NCI-H2227 treated with DMSO at 0.1 percent for 48 hours (cell line): ENCODE measurements at regions not wholly inside any gene's neighbourhood (a gene's known extent, or its start where the extent isn't known, plus 50 kb on each side); places are given as distances from the start of the nearest gene placed in this dataset.
A peak's percentile ranks its signal among the peaks of the same experiment; 100 is the strongest.
"Not testable (repeated sequence)": the region's sequence is repeated elsewhere in the genome, so short reads cannot be mapped to it uniquely, and the experiment has no call there.

ENCODE experiments used
- DNase-seq: peaks from one replicate; lab custom pipeline; 2025; lab: John Stamatoyannopoulos, UW

- peak; percentile 23 for DNase-seq
Observed at GRCh38 chr9:7622481-7622880, 177.1 kb downstream of the DMAC1 start.

DNA sequence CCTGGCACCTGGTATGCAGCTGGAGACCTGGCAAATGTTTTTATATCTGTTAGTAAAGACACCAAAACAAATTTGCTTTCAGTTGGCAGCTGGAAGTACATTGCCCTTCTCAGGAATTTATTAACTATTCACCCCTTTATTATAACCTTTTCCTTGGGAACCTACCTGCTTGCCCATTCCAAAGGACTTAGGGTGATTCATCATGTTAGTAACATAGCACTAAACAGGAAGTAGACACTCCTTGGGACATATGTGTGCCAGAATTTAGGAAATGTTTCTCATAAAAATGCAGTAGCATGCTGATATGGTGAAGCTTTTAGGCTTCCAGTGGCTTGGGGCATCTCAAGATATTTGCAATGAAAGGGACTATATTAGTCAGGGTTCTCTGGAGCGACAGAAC lies 184.2 kb downstream of the DMAC1 start:
- no peak for DNase-seq

- no peak for DNase-seq
Observed at GRCh38 chr9:7613931-7614330, 185.6 kb downstream of the DMAC1 start.

DNA sequence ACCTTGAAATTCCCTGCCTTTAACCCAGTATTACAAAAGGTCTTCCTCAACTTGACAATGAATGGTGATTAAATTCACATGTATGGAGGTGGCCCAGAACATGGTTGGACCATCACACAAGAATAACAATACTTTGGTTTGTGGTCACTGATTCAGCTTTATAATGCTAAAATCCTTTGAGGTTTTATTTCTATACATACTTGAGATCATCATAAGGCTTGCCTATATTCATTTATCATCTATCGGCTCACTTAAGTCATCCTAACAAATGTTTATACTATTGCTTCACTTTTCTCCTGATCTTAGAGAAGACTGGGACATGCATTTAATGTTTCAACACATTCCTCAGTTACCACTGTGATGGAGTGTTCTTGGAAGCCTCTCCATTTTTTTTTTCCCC lies 191.3 kb downstream of the DMAC1 start:
- no peak for DNase-seq

DNA sequence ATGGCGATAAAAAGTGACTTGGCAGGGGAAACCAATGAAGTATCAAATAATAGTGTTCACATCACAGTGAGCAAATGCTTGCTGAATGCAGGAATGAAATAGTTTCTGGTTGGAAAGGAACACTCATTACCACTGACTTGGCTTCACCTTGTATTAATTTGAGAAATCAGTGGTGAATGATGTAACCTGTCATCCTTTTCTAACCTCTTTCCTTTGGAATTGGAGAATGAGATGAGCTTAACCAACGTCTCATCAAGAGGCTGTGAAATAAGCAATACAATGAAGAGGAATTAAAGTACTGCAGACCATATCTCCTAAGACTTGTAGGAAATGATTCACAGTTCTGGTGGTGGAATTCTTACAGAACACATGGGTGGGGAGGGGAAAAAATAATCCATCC lies 192.2 kb downstream of the DMAC1 start:
- DNase-seq, result no peak

- DNase-seq, result no peak
Observed at GRCh38 chr9:7606591-7606990, 193.0 kb downstream of the DMAC1 start.

DNA sequence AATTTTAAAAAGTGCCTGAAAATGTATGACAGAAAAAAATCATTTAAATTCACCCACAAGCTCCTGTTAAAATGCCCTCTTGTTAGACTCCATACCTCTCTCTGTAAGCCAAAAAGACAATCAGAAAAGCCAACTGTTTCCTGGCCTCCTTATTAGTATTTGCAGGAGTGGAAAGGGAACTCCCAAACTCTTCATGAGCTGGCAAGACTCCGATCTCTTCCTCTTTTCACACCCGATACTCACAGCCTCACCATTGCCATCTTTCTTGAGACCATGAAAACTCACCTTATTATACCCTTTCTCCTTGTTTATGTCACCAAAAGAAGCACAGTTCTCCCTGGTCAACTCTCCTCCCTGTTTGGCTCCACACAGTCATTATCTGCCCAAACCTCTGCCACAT lies 197.8 kb downstream of the DMAC1 start:
- no peak for DNase-seq

DNA sequence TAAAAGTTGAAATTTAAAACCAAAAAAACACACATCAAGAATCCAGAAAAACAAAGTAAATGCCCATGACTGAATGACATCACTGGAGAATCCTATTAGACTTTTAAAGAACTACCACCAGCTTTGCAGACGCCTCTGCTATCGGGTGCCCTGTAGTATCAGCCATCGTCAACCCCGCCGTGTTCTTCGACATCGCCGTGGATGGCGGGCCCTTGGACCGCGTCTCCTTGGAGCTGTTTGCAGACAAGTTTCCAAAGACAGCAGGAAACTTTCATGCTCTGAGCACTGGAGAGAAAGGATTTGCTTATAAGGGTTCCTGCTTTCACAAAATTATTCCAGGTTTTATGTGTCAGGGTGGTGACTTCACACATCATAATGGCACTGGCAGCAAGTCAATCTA lies 201.9 kb downstream of the DMAC1 start:
- DNase-seq, result no peak

- no peak for DNase-seq
Observed at GRCh38 chr9:7592321-7593316, 207.0 kb downstream of the DMAC1 start.

GRCh38 chr9:7591501-7591900 lies 208.1 kb downstream of the DMAC1 start:
- no peak for DNase-seq

- peak; percentile 10 for DNase-seq
Observed at GRCh38 chr9:7580568-7580967, 219.0 kb downstream of the DMAC1 start.

DNA sequence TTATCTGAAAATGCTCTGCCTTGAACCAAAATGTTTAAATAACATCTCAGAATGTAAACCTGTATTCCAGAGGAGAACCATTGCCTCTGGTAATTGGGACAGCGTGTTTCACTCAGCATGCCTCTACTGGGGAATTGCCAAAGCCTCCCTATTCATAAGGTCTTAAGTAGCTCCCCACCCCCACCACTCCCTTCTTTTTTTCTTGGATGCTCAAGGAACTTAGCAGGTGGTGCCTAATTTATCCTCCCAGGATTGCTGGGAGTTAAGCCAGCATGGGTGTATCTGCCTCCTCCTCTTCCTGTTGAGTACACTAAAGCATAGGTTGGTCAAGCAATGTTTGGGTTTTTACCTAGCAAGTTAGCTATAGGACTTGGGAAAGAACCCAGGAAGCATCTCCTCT lies 220.2 kb downstream of the DMAC1 start:
- no peak for DNase-seq

- no peak for DNase-seq
Observed at GRCh38 chr9:7578951-7579350, 220.6 kb downstream of the DMAC1 start.

DNA sequence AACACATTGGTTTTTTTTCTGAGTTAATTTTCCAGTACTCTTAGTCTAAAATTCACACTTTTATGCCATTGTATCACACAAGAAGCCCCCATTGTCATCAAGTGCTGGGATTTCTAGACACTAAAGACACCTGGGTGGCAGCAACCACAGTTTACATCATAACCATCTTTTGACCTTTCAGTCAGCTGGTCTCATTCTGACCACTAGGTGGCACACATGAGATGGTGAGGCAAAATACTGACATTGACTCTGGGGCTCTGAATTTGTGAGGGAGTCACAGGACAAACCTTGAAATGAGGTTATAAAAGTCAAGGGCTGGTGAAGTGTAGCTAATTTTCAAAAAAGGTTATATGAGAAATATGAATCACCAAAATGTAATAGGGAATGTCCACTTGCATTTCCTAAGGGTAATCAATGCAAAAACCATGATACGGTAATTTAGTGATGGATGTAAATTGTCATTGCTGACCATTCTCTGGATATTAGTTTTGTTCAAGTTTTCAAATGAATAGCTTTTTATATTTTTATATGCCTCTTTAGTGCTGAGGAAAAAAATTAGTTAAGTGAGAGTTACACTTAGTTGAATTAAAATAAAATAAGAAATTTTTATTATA lies 229.4 kb downstream of the DMAC1 start:
- no peak for DNase-seq

- DNase-seq, result no peak
Observed at GRCh38 chr9:7567687-7568086, 231.9 kb downstream of the DMAC1 start.

DNA sequence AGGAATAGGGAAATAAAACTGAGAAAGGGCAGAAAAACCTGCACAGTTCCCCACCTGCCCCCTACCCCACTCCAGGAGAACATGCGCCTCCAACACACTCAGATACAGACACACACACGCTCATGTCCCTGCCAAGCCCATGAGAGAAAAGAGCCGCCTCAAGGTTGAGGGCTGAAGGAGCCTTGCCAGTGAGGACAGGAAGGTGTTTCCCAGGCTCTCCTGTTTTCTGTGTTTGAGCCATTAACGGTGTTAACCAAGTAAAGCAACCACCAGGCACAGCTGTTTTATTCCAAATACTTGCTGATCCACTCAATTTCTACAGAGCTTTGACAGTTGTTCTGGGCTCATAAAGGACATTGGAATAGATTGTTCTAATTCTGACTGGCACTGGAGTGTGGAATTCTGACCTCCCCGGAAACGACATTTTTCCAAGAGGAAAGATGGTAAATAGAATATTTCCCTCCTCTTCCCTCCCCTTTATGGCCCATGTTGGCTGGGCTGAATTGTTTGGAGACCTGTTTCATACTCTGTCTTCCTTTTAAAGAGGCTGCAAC lies 238.0 kb downstream of the DMAC1 start:
- DNase-seq, result no peak

DNA sequence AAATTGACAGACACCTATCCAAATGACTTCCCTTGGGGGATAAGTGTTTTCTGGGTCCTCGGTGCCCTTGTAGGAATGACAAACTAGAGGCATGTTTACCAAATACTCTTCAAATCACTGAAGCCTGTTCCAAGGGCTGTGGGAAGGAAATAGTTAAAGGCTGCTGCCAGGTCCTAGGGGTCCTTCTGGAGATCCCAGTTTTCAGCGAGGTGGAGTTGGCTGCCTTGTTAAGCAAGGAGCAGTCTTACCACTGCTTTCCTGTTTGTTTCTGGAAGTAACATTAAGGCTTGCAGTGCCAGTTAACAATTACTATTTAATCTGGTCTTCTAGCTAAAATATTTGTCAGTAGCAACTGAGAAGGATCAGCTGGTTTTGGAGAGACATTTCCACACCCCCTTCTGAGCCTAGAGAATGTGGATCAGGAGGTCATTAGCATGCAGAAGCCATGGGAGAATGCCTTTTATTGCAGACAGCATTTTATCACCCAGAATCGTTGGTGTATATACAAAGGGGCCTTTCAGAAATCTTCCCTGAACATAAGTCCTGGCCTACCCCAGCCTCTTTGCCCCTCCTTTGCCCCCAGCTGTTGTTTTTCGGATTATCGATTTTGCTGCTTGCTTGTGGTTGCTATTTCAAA lies 238.8 kb downstream of the DMAC1 start:
- DNase-seq, result no peak

- no peak for DNase-seq
Observed at GRCh38 chr9:7554699-7555098, 244.9 kb downstream of the DMAC1 start.

GRCh38 chr9:7552706-7553105 lies 246.9 kb downstream of the DMAC1 start:
- DNase-seq, result not testable (repeated sequence)

- DNase-seq, result no peak
Observed at GRCh38 chr9:7549249-7549648, 250.3 kb downstream of the DMAC1 start.

- DNase-seq, result no peak
Observed at GRCh38 chr9:7546261-7546660, 253.3 kb downstream of the DMAC1 start.

GRCh38 chr9:7545371-7546165 lies 254.0 kb downstream of the DMAC1 start:
- DNase-seq, result no peak
